NCI-H510A treated with DMSO at 0.1 percent for 48 hours (cell line): ENCODE measurements at regions not wholly inside any gene's neighbourhood (a gene's known extent, or its start where the extent isn't known, plus 50 kb on each side); places are given as distances from the start of the nearest gene placed in this dataset.
"Not testable (repeated sequence)": the region's sequence is repeated elsewhere in the genome, so short reads cannot be mapped to it uniquely, and the experiment has no call there.

Experiments
- DNase-seq: peaks from one replicate; lab custom pipeline; 2025; lab: John Stamatoyannopoulos, UW

DNA sequence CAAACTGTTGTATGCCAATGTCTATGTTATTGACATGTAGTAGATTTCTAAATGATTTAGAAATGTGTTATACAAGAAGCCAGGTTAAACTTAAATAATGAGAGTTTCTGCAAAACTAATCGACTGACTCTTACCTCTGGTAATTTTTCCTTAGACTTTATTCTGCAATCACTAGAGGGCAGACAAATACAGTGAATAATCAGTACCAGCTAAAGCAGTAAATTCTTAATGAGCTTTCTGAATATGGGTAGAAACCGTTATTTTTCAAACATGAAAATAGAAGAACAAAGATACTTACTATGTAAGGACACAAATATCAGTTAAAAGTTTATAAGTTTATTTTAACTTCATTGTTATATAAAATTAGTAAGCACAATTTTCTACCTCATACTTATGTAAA is 97.9 kb upstream of the RGS1 start:
- DNase-seq, result peak; percentile 45

DNA sequence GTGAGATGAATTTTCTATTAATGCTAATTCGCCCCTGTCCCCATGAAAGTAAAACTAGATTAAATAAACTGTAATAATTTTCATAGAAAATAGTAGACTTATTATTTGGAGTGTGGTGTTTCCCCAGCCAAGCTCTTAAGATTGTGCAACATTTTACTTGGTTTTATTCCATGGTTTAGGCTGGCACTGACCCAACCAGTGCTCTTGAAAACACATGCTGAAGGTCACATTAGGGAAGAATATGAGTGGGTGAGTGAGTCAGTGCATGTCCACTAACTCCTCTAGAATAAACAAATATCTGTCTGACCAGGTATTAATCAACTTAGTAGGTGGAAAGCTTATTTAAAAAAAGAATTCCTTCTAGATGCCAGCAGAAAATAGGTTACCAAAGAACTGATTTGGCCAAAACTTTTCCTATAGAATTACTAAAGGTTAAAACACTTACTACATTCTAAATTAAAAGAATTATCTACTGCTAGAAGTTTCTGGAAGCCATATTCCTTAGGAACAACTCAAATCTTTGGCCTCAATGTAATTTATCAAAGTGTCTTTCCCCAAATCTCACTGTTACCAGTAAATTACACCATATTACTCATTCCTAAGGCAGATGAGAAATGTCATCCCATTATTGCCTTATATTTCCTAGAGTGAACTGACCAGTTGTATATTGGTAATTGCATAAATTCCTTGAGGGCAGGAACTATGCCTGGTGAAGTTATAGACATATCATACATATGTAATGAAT is 89.7 kb upstream of the RGS1 start:
- no peak for DNase-seq

DNA sequence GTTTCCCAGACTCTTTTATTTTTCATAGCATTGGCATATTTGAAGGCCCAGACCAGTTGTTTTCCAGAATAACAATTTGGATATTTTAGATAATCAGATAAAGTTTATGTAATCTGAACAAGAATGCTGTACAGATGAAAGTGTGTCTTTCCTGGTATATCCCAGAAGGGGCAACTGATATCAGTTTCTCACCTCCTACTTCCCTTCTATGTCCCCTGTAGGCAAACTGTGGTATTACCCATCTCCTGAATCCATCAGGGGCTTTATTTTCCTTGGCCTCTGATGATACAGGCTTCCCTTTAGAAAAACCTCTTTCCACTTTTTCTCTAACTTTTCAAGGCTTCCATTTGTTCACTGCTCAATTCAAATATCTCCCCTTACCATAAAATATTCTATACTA is 87.5 kb upstream of the RGS1 start:
- DNase-seq, result no peak

DNA sequence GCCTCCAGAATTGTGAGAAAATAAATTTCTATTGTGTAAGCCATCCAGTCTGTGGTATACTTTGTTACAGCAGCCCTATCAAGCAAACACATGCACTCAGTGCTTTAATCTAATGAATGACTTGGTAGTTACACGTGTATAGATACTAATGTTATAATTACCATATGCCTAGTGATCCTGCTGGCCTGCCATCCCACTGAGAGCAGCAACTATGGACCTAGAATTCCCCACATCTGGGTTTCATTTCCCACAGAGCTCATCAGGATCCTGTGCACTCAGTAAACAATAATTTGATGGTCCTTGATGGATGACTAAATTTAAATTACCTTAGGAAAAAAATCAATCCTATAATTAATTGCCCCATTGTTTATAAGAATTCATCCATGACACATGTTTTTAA is 86.5 kb upstream of the RGS1 start:
- no peak for DNase-seq

DNA sequence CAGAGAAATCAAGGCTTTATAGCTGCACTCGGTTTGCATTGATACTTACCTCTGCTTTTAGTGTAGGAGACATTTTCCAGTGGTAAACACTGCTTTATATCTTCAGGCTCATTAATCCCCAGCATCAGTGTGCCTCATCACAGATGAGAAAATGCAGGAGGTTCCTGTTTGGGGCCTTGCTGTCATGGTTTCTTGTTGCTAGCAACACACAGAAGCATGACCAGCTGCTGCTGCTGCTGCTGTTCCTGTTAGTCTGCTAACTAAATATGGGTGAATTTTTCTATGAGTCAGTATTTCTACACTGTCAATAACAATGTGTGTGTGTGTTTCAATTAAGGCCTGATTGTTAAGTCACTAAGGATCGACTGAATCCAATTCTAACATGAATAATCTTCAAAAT is 85.8 kb upstream of the RGS1 start:
- peak; percentile 59 for DNase-seq

DNA sequence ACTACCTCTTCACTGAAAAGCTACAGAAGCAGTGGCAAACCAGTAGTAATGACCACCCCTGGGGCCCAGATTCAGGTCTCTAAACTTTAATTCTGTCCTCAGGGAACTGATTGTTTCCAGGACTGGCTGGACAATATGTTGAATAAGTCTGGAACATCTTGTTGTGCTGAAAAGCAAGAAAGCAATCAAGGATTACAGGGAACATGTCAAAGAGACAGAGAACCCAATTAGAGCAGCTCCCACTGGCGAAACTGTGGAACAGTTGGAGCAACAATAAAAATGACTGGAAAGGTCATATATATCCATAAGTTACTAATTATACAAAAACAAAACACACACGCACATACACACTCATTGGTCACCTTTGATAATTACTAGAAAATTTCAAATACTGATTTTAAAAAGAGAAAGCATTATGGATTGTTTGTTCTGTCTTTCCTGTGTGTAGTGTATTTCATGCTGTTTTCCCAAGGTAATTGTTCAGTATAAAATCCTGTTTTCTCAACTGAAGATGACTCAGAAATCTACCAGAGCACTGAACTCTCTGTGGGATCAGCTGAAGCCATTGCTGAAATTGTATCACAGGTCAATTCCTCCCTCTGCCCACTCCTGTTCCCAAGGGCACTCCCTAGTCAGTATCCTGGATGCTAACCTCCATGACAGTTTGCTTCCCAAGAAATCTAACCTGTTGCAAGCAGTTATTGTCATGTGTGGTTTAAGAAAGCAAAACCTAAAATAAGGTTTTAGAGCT is 83.6 kb upstream of the RGS1 start:
- DNase-seq, result no peak

DNA sequence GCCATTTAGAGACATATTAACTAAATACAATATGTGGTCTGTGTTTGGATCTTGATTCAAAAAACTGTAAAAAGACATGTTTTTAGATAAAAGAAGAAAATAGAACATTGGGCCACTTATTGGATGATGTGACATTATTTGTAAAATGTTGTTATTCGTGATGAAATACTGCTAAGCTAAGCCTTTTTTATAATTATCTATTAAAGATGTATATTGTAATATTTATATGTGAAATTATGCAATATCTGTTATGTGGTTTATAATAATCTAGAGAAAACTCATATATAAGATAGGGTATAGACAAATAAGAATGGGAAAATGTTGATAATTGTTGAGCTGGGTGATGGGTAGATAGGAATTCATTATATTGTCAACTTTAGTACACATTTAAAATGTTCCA is 82.0 kb upstream of the RGS1 start:
- DNase-seq, result no peak

DNA sequence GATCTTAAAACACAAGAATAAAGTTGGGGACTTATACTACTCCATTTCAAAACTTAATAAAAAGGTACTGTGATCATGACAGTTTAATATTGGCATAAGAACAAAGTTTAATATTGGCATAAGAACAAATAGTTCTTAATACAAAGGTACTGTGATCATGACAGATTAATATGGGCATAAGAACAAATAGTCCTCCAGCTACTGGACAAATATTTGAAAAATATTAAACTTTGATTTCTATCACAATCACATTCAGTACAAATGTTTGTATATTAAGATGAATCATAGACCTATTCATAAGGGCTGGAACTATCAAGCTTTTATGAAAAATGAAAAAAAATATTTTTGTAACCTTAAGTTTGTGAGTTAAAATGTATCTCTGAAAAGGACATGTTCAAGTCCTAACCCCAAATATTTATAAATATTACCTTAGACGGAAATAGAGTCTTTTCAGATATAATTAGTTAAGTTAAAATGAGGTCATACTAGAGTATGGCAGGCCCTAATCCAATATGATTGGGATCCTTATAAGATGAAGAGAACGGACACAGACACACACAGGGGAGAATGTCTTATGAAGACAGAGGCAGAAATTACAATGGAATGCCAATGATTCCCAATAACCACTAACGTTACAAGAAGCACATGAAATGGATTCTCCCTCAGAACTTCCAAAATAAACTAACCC is 79.1 kb upstream of the RGS1 start:
- no peak for DNase-seq

DNA sequence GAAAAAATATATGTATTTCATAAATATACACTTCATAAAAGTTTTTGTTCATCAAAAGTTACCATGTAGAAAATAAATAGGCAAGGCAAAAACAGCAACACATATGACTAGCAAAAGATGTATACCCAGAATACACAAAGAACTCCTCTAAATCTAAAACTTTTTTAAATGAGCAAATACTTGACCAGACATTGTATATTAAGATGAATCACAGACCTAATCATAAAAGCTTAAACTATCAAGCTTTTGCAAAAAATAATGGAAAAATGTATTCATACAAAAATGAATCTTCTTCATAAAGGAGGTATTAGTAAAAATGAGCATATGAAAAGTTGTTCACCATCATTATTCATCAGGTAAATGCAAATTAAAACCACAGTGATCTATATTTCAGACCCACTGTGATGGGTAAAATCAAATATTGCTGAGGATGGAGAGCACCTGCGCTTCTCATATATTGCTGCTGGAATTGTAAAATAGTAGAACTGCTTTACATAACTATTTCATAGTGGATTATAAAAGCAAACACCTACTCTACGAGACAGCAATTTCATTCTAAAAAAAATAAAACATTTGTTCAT is 78.3 kb upstream of the RGS1 start:
- DNase-seq, result no peak

DNA sequence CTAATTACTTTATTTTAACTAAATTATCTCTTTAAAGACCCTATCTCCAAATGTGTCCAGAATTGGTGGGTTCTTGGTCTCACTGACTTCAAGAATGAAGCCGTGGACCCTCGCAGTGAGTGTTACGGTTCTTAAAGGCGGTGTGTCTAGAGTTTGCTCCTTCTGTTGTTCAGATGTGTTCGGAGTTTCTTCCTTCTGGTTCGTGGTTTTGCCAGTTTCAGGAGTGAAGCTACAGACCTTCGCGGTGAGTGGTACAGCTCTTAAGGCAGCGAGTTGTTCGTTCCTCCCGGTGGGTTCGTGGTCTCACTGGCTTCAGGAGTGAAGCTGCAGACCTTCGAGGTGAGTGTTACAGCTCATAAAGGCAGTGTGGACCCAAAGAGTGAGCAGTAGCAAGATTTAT is 77.5 kb upstream of the RGS1 start:
- DNase-seq, result not testable (repeated sequence)

DNA sequence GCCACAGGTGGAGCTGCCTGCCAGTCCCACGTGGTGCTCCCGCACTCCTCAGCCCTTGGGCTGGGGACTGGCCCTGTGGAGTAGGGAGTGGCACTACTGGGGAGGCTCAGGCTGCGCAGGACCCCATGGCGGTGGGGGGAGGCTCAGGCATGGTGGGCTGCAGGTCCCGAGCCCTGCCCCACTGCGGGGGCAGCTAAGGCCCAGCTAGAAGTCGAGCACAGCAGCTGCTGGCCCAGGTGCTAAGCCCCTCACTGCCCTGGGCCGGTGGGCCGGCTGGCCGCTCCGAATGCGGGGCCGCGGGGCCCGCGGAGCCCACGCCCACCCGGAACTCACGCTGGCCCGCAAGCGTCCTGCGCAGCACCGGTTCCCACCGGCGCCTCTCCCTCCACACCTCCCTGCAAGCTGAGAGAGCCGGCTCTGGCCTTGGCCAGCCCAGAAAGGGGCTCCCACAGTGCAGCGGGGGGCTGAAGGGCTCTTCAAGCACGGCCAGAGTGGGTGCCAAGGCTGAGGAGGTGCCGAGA is 76.5 kb upstream of the RGS1 start:
- DNase-seq, result not testable (repeated sequence)

DNA sequence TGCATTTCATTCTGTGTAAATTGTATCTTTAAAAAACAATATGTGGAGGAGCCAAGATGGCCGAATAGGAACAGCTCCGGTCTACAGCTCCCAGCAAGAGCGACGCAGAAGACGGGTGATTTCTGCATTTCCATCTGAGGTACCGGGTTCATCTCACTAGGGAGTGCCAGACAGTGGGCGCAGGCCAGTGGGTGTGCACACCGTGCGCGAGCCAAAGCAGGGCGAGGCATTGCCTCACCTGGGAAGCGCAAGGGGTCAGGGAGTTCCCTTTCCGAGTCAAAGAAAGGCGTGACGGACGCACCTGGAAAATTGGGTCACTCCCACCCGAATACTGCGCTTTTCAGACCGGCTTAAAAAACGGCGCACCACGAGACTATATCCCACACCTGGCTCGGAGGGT is 75.0 kb upstream of the RGS1 start:
- not testable (repeated sequence) for DNase-seq

DNA sequence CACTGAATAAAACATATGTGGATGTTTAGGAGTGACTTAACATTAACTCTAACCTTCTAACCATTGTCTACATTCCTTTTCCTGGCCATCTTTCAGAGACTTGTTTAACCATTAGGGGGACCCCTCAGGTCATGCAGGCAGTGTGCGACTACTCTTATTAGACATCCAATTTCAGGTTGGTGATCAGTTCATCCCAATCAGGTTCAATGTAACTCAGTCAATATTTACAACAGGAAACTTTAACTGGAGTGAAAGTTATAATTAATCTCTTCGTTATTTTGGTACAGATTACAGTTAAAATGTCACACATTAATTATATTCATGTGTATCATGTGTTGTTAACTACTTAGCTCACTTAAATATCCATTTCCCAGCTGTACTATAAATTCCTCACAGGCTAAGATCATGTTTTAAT is 68.8 kb upstream of the RGS1 start:
- DNase-seq, result no peak

DNA sequence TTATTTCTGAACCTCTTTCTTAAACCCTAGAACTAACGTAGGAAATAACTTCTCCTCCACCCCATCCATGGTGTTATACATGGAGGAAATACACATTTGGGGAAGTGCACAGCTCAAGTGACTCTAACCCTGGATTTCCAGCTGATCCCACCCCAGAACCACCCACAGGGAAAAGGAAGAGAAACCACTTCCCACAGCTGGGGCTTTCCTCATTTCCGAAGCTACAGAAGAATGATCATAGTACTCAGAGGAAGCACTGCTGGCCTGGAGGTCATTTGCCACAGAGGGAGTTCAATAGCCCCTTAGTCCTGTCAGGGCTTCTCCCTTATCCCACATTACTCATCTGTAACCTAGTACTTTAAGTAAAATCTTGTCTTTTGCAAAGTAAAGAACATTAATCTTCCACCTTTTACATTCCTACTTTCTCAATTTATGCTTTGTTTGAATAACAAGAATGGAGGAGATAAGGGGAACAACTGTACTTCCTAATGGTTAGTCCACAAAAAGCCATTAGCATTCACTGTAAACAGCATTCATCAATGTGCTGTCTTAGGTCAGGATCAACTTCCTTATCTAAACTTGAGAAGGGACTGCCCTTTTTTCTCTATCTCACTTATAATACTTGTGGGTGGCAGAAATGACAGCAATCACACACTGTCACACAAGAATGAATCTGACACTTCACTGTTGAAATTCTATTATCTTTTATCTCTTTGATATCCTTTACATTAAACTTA is 63.0 kb upstream of the RGS1 start:
- DNase-seq, result no peak

DNA sequence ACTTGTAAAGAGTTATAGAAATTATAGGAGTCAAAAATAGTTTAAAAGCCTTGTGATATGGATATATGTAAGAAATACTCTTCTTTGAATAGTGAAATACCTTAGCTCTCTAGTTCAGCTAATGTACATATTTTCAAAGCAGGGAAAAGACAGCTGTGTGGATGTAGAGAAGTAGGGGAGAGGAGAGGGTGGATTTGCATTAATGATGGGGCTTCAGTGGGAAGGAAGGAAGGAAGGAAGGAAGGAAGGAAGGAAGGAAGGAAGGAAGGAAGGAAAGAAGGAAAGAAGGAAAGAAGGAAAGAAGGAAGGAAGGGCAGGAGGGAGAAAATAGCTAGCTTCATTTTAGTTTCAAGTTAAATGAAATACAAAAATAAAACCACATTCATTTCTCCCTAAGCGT is 62.4 kb upstream of the RGS1 start:
- no peak for DNase-seq

DNA sequence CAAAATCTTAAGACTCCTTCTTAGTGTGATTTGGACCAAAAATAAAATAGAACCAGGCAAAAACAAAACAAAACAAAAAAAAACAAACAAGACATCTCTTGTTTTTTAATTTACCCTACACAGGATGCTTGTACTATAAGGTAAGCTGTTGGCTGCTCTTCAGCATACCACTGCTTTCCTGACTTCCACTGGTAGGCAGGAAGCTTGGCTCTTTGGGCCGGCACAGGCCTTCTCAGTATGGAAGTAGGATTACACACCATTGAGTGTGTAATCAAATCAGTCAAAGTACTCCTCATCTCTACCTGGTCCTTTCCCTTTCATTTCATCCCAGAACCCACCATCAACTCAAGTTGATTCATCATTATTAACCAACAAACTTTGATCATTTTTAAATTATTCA is 61.9 kb upstream of the RGS1 start:
- no peak for DNase-seq

DNA sequence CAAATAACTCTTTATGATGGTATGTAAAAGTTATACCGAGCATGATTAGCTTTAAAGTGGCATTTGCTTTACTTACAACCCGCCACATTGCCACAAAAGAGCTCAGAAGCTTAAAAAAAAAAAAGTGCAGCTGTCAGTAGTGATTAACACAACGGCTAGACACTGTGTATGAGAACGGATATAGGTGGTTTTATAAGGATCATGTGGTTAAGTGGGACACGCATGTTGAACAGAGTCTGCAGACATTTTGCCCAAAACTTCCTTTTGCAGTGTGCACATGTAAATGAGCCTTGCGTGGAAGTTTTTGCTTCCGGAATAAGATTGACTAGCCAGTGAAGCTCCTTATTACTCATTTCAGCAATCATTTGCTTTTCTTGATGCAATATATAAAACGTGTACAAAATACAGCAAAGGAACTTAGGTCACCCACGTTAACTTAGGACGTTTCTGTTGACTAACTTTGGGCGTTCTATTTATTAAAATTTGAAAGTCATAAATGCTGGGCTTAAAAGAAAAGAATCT is 58.7 kb upstream of the RGS1 start:
- no peak for DNase-seq

DNA sequence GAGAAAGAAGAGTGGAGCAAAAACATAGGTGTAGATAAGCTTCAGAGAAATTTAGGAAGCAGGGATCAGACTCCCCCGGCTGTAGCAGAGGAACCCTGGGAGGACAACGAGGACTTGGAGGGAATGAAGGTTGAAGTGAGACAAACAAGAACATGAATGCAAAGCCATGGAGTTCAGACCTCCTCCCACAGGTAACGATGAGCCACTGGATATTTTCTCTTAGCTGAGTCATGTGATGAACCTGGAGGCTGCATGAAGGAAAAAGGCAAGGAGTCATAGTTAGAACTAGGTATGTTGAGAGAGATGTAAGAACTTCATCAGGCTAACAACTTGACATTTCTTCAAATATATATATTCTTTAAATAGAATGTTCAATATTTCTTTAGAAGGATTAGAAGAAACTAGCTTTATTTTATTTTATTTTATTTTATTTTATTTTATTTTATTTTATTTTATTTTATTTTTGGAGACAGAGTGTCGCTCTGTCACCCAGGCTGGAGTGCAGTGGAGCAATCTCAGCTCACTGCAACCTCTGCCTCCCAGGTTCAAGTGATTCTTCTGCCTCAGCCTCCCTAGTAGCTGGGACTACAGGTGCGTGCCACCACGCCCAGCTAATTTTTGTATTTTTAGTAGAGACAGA is 57.7 kb upstream of the RGS1 start:
- not testable (repeated sequence) for DNase-seq

DNA sequence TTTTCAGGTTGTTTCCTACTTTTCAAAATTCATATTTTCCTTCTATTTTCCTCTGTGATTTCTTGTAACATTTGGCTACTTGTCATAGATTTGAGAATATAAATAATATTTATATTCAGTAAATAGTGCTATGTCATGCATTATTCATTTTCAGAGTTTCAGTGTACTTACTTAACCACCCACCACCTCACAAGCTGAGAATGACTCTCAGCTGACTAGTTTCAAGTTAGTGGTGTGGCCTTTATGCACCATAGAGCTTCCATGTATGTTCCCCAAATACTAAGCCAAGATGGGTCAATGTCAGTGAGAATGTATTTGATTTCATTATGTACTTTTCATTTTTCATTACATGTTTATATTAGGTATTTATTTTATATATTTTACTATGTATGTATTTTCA is 56.9 kb upstream of the RGS1 start:
- DNase-seq, result no peak

DNA sequence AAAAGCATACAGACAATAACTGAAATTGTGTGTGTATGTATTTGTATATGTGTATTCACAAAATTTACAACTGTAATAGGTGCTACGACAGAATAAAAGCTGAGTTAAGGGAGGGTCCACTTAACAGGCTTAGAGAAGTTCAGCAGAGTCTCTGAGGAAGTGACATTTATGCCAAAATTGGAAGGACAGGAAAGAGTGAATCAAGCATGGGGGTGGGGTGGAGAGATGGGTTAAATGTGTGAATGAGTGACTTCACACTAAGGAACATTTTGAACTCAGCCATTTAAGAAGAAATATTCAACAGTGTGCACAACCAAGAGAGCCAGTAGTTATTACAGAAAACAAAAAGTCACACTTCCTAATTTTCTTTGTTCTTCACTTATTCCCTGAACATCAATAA is 53.8 kb upstream of the RGS1 start:
- no peak for DNase-seq

DNA sequence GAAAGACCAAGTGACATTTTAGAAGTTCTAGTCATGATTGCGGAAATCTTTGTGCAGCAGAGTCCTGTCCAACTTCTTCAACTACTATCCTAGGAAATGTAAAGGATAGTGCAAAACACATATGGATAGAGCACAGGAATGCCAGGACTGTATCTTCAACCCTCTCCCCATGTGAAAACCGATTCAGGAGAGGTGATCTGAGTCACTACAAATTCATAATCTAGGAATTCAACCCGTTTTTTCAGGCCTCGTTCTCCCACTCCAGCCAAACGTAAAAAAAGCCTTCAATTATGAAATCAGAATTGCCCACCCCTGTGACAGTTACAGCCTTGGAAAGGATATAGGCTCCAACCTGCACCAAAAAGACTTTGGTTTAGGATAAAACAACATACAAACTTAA is 52.9 kb upstream of the RGS1 start:
- no peak for DNase-seq
